CD14-positive monocyte (primary cell): ENCODE measurements at regions not wholly inside any gene's neighbourhood (a gene's known extent, or its start where the extent isn't known, plus 50 kb on each side); places are given as distances from the start of the nearest gene placed in this dataset.

Experiments used
- DNase-seq, 3 donors: peaks; one replicate each; pipeline ENCODE4 v3.0.0-alpha.2; 2011 to 2022
- H2AFZ ChIP-seq: 2 replicates; pipeline ENCODE4 v1.6.0; 2012; ENCODE audit warnings: mild to moderate bottlenecking, low read depth, low read length, inconsistent platforms; ENCODE audit not compliant: insufficient read depth, poor library complexity, severe bottlenecking
- H3K27ac ChIP-seq, 2 donors: 1 replicate in 1 of 2; 2 replicates in 1 of 2; pipeline ENCODE4 v1.5.1; 2012 to 2013; ENCODE audit warnings: low read length in 2 of 2, control low read depth in 1 of 2, inconsistent platforms in 1 of 2, low read depth in 1 of 2, mild to moderate bottlenecking in 1 of 2
- H3K27me3 ChIP-seq, 2 donors: one replicate each; pipeline versions ENCODE4 v1.6.0 to v1.6.1; 2011 to 2013; ENCODE audit warnings: low read length in 2 of 2; ENCODE audit not compliant: control insufficient read depth in 2 of 2, insufficient read depth in 2 of 2
- H3K36me3 ChIP-seq, 2 donors: replicated peaks in 1 of 2; 1 replicate in 1 of 2; 2 replicates in 1 of 2; pipeline versions ENCODE4 v1.5.1 to v1.6.1; 2012 to 2013; ENCODE audit warnings: low read length in 2 of 2, control low read depth in 1 of 2, inconsistent platforms in 1 of 2, mild to moderate bottlenecking in 1 of 2; ENCODE audit not compliant: insufficient read depth in 2 of 2, control insufficient read depth in 1 of 2
- H3K4me1 ChIP-seq, 2 donors: 1 replicate in 1 of 2; 2 replicates in 1 of 2; pipeline versions ENCODE4 v1.5.1 to v1.6.1; 2012 to 2013; ENCODE audit warnings: low read length in 2 of 2, control low read depth in 1 of 2, inconsistent platforms in 1 of 2, mild to moderate bottlenecking in 1 of 2, moderate library complexity in 1 of 2; ENCODE audit not compliant: insufficient read depth in 2 of 2, control insufficient read depth in 1 of 2
- H3K4me2 ChIP-seq: replicated peaks from 2 replicates; pipeline ENCODE3; 2012; ENCODE audit warnings: low read length, moderate library complexity, mild to moderate bottlenecking; ENCODE audit not compliant: poor library complexity, severe bottlenecking; ENCODE audit errors: extremely low read depth
- H3K4me3 ChIP-seq, 3 experiments: fragments of 200-600 bp in 1 of 3; sonication (generic) in 1 of 3; replicated peaks in 1 of 3; 1 replicate in 2 of 3; 2 replicates in 1 of 3; pipeline ENCODE4 v1.5.1; 2011 to 2013; ENCODE audit warnings: low read length in 3 of 3, mild to moderate bottlenecking in 3 of 3, control low read depth in 2 of 3, low read depth in 2 of 3, inconsistent platforms in 1 of 3, moderate library complexity in 1 of 3
- H3K79me2 ChIP-seq: 2 replicates; pipeline ENCODE4 v1.6.0; 2012; ENCODE audit warnings: mild to moderate bottlenecking, control low read depth, inconsistent platforms, low read length, moderate library complexity; ENCODE audit not compliant: insufficient read depth
- H3K9ac ChIP-seq: 2 replicates; pipeline ENCODE4 v1.6.0; 2017; ENCODE audit warnings: low read length, mild to moderate bottlenecking; ENCODE audit not compliant: insufficient read depth, poor library complexity, severe bottlenecking
- H3K9me3 ChIP-seq, 2 donors: replicated peaks in 1 of 2; 1 replicate in 1 of 2; 2 replicates in 1 of 2; pipeline versions ENCODE4 v1.5.1 to v1.6.1; 2012 to 2013; ENCODE audit warnings: low read length in 2 of 2, control low read depth in 1 of 2; ENCODE audit not compliant: control insufficient read depth in 1 of 2, insufficient read depth in 1 of 2
- H4K20me1 ChIP-seq: 2 replicates; pipeline ENCODE4 v1.6.0; 2012; ENCODE audit warnings: mild to moderate bottlenecking, low read length, control low read depth, moderate library complexity; ENCODE audit not compliant: insufficient read depth
- H3K27ac Mint-ChIP-seq, 7 donors: one replicate each; pipeline ENCODE4 v1.8.0; 2020; ENCODE audit warnings: mild to moderate bottlenecking in 7 of 7, mixed read lengths in 7 of 7, moderate library complexity in 6 of 7, inconsistent platforms in 2 of 7
- H3K27me3 Mint-ChIP-seq, 3 donors: one replicate each; pipeline ENCODE4 v1.8.0; 2021 to 2022; ENCODE audit warnings: low read depth in 3 of 3, mild to moderate bottlenecking in 3 of 3, mixed read lengths in 3 of 3, moderate library complexity in 3 of 3, inconsistent platforms in 1 of 3
- H3K36me3 Mint-ChIP-seq, 2 donors: one replicate each; pipeline ENCODE4 v1.8.0; 2020; ENCODE audit warnings: mixed read lengths in 2 of 2, inconsistent platforms in 1 of 2, mild to moderate bottlenecking in 1 of 2
- H3K4me1 Mint-ChIP-seq: one replicate; pipeline ENCODE4 v1.8.0; 2020; ENCODE audit warnings: mild to moderate bottlenecking, mixed read lengths
- H3K4me3 Mint-ChIP-seq, 2 donors: one replicate each; pipeline ENCODE4 v1.8.0; 2020; ENCODE audit warnings: mild to moderate bottlenecking in 2 of 2, mixed read lengths in 2 of 2, moderate library complexity in 1 of 2
- H3K9me3 Mint-ChIP-seq, 7 donors: one replicate each; pipeline ENCODE4 v1.8.0; 2020 to 2022; ENCODE audit warnings: mixed read lengths in 7 of 7, mild to moderate bottlenecking in 6 of 7, moderate library complexity in 6 of 7, inconsistent platforms in 2 of 7
- CTCF ChIP-seq: fragments of 200-600 bp; IDR thresholded peaks from one replicate; pipeline ENCODE4 v1.8.0; 2022; ENCODE audit warnings: antibody characterized with exemption, mild to moderate bottlenecking
- WGBS: methylation state at CpG from one replicate; pipeline ENCODE4 v1.1.5; 2013; ENCODE audit warnings: missing lambda C conversion rate; ENCODE audit not compliant: insufficient coverage; 5-methylcytosine and 5-hydroxymethylcytosine counted together
- intact Hi-C, 2 donors: fragments of 100-400 bp; cut with micrococcal nuclease; formaldehyde crosslinking; loops; one replicate each; pipeline versions ENCODE4 v1.15.0 to v1.15.1; 2023

GRCh38 chr10:64829888-64830412 is 1308.7 kb downstream of the REEP3 start:
- no peaks in the 10 kb centered on the region for H3K27me3 Mint-ChIP-seq
- no peaks in the 10 kb centered on the region for H3K79me2 ChIP-seq
- intact Hi-C loops, result no loop called here
- H3K4me1 ChIP-seq, result no peaks in the 10 kb centered on the region
- H3K4me1 Mint-ChIP-seq, result no peaks in the 10 kb centered on the region
- H3K9me3 ChIP-seq, result peaks cover 0 to 2% of the 10 kb centered on the region in 2 donors
- H3K9me3 Mint-ChIP-seq, result peaks cover 0 to 6% (median 3%) of the 10 kb centered on the region in 7 donors
- H3K27ac Mint-ChIP-seq, result no peak overlapping the region
- H3K9ac ChIP-seq, result no peak overlapping the region
- no peak for DNase-seq
- H3K4me3 Mint-ChIP-seq, result no peak overlapping the region
- no peak overlapping the region for H2AFZ ChIP-seq
- no peak overlapping the region for H3K4me2 ChIP-seq
- H3K36me3 ChIP-seq, result no peaks in the 10 kb centered on the region
- H4K20me1 ChIP-seq, result no peaks in the 10 kb centered on the region
- TF ChIP-seq CTCF, result no peak
- H3K27ac ChIP-seq, result no peak overlapping the region
- H3K36me3 Mint-ChIP-seq, result no peaks in the 10 kb centered on the region
- WGBS, result no CpG with 5 or more reads among the region's 3 CpGs
- no peaks in the 10 kb centered on the region for H3K27me3 ChIP-seq
- H3K4me3 ChIP-seq, result no peak overlapping the region

- no peaks in the 10 kb centered on the region for H3K36me3 ChIP-seq
- intact Hi-C loops, result no loop called here
- no peak overlapping the region for H3K27ac Mint-ChIP-seq
- H3K4me1 ChIP-seq, result no peaks in the 10 kb centered on the region
- no peaks in the 10 kb centered on the region for H3K27me3 Mint-ChIP-seq
- H3K36me3 Mint-ChIP-seq, result no peaks in the 10 kb centered on the region
- no peaks in the 10 kb centered on the region for H3K79me2 ChIP-seq
- no peaks in the 10 kb centered on the region for H3K4me1 Mint-ChIP-seq
- no peak overlapping the region for H3K27ac ChIP-seq
- H2AFZ ChIP-seq, result no peak overlapping the region
- peaks cover 0 to 3% (median 2%) of the 10 kb centered on the region in 7 donors for H3K9me3 Mint-ChIP-seq
- no peak for TF ChIP-seq CTCF
- no peak overlapping the region for H3K4me2 ChIP-seq
- no peak overlapping the region for H3K9ac ChIP-seq
- no peak for DNase-seq
- no peaks in the 10 kb centered on the region for H3K27me3 ChIP-seq
- H3K4me3 ChIP-seq, result no peak overlapping the region
- H4K20me1 ChIP-seq, result no peaks in the 10 kb centered on the region
- H3K9me3 ChIP-seq, result peaks cover 0 to 2% of the 10 kb centered on the region in 2 donors
- WGBS, result no CpG with 5 or more reads among the region's 2 CpGs
- H3K4me3 Mint-ChIP-seq, result no peak overlapping the region
Measured at GRCh38 chr10:64830869-64831268, 1309.7 kb downstream of the REEP3 start.
